ENCODE measurements at regions not wholly inside any gene's neighbourhood (a gene's known extent, or its start where the extent isn't known, plus 50 kb on each side); places are given as distances from the start of the nearest gene placed in this dataset.
A peak's percentile ranks its signal among the peaks of the same experiment; 100 is the strongest.
"Not testable (repeated sequence)": the region's sequence is repeated elsewhere in the genome, so short reads cannot be mapped to it uniquely, and the experiment has no call there.

DNA sequence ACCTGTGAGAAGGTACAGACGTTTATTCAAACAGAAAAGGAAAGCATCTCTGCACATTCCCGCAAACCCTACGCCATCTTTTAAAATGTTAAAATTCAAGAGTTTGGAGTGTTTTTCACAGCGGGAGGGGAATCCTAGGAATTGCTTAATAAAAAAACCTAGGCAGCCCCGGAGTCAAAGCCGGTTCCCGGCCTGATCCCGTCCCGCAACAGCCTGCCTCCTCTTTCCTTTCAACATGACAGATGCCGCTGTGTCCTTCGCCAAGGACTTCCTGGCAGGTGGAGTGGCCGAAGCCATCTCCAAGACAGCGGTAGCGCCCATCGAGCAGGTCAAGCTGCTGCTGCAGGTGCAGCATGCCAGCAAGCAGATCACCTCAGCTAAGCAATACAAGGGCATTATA, 123.0 kb upstream of the VSTM2A start:
- no peaks in the 10 kb centered on the region for H3K4me1 ChIP-seq (ENCODE audit: low read length)
- H3K9me3 ChIP-seq (replicated peaks; ENCODE audit: insufficient read depth, low read length) = no peaks in the 10 kb centered on the region
- DNase-seq = no peak

DNA sequence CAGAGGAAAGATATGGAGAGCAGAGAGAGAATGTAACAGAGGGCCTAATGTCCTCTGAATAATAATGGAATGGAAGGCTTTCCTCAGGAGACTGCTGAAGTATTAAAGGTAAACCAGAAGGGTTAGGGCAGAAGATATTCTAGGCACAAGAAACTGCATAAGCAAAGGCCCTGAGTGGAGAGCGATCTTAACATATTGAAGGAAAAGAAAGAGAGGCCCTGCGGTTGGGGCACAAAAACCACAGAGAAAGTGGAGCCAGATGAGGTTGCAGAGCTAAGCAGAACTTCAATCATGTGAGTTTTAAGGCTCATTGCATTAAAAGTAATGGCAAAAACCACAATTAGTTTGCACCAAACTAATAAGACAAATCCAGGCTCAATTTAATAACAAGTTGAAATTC, 115.8 kb upstream of the VSTM2A start:
- Histone ChIP-seq H3K9me3 (replicated peaks; ENCODE audit: insufficient read depth, low read length) (no peaks in the 10 kb centered on the region), H3K79me2 (ENCODE audit: low read length) (no peaks in the 10 kb centered on the region), H3K27ac (ENCODE audit: low read length) (no peak overlapping the region), H3K4me1 (ENCODE audit: low read length) (peaks cover 13% of the 10 kb centered on the region), H3K4me2 (ENCODE audit: low read depth, low read length) (peak overlapping the region; percentile 45), H3K4me3 (ENCODE audit: low read length) (no peak overlapping the region), H3K36me3 (replicated peaks; ENCODE audit: insufficient read depth, low read length) (no peaks in the 10 kb centered on the region), H3K27me3 (replicated peaks; ENCODE audit: insufficient read depth, low read length) (peaks cover 54% of the 10 kb centered on the region), H3K9ac (ENCODE audit: low read length) (no peak overlapping the region), H3K9me2 (replicated peaks; ENCODE audit: insufficient read depth, low read length) (no peaks in the 10 kb centered on the region), H3F3A (ENCODE audit: insufficient read depth, low read length) (peaks cover 9% of the 10 kb centered on the region; the same call in 1 of the 2 replicates), H4K20me1 (ENCODE audit: insufficient read depth, low read length) (no peaks in the 10 kb centered on the region), H2AFZ (ENCODE audit: low read length) (no peak overlapping the region)
- peak; percentile 87 for DNase-seq
- TF ChIP-seq EZH2phosphoT487 (IDR thresholded peaks at IDR 0.05; ENCODE audit: low read length) = 0 out of 2 replicates have a peak, but pooled peaks have one; percentile 40
- TF ChIP-seq EZH2 (optimal IDR thresholded peaks at IDR 0.05; ENCODE audit: low read depth, low read length) = no peak

More for the DNA sequence above, 123.0 kb upstream of the VSTM2A start:
- Histone ChIP-seq H2AFZ (ENCODE audit: low read length) (no peak overlapping the region), H4K20me1 (ENCODE audit: insufficient read depth, low read length) (no peaks in the 10 kb centered on the region), H3F3A (ENCODE audit: insufficient read depth, low read length) (no peaks in the 10 kb centered on the region), H3K9me2 (replicated peaks; ENCODE audit: insufficient read depth, low read length) (no peaks in the 10 kb centered on the region), H3K4me2 (ENCODE audit: low read depth, low read length) (no peak overlapping the region), H3K9ac (ENCODE audit: low read length) (no peak overlapping the region), H3K27ac (ENCODE audit: low read length) (no peak overlapping the region), H3K79me2 (ENCODE audit: low read length) (no peaks in the 10 kb centered on the region), H3K36me3 (replicated peaks; ENCODE audit: insufficient read depth, low read length) (no peaks in the 10 kb centered on the region), H3K4me3 (ENCODE audit: low read length) (no peak overlapping the region), H3K27me3 (replicated peaks; ENCODE audit: insufficient read depth, low read length) (peaks cover 11% of the 10 kb centered on the region)
- TF ChIP-seq, protein P1, sequence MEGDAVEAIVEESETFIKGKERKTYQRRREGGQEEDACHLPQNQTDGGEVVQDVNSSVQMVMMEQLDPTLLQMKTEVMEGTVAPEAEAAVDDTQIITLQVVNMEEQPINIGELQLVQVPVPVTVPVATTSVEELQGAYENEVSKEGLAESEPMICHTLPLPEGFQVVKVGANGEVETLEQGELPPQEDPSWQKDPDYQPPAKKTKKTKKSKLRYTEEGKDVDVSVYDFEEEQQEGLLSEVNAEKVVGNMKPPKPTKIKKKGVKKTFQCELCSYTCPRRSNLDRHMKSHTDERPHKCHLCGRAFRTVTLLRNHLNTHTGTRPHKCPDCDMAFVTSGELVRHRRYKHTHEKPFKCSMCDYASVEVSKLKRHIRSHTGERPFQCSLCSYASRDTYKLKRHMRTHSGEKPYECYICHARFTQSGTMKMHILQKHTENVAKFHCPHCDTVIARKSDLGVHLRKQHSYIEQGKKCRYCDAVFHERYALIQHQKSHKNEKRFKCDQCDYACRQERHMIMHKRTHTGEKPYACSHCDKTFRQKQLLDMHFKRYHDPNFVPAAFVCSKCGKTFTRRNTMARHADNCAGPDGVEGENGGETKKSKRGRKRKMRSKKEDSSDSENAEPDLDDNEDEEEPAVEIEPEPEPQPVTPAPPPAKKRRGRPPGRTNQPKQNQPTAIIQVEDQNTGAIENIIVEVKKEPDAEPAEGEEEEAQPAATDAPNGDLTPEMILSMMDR (IDR thresholded peaks at IDR 0.05; ENCODE audit: low read length) = no peak
- TF ChIP-seq EZH2phosphoT487 (IDR thresholded peaks at IDR 0.05; ENCODE audit: low read length) = no peak
- no peak for TF ChIP-seq EZH2 (optimal IDR thresholded peaks at IDR 0.05; ENCODE audit: low read depth, low read length)

DNA sequence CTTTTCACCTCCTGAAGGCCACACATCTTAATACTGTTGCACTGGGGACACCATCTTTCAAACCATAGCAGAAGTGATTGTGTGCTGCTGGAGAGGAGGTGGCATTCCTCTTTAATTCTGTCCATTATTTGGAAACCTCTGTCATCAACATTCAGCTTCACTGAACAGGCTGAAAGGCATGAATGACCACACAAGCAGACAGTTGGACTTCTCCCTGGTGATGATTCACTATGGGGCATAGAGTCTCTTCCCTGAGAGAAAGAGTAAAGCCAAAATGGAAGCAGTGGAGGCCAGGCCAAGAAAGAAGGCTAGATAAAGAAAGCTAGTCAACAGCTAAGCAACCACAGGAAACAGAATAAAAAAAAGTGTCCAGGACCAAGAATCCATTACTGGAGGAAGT, 113.1 kb upstream of the VSTM2A start:
- no peaks in the 10 kb centered on the region for H3K9me3 ChIP-seq (replicated peaks; ENCODE audit: insufficient read depth, low read length)
- H3F3A ChIP-seq (ENCODE audit: insufficient read depth, low read length) = peaks cover 9% of the 10 kb centered on the region; the same call in 1 of the 2 replicates
- no peaks in the 10 kb centered on the region for H4K20me1 ChIP-seq (ENCODE audit: insufficient read depth, low read length)
- H3K4me3 ChIP-seq (ENCODE audit: low read length) = no peak overlapping the region
- no peaks in the 10 kb centered on the region for H3K9me2 ChIP-seq (replicated peaks; ENCODE audit: insufficient read depth, low read length)
- no peak for TF ChIP-seq EZH2phosphoT487 (IDR thresholded peaks at IDR 0.05; ENCODE audit: low read length)
- DNase-seq = no peak
- H3K36me3 ChIP-seq (replicated peaks; ENCODE audit: insufficient read depth, low read length) = no peaks in the 10 kb centered on the region
- H3K79me2 ChIP-seq (ENCODE audit: low read length) = no peaks in the 10 kb centered on the region
- H3K27ac ChIP-seq (ENCODE audit: low read length) = no peak overlapping the region
- peaks cover 44% of the 10 kb centered on the region for H3K27me3 ChIP-seq (replicated peaks; ENCODE audit: insufficient read depth, low read length)
- no peak overlapping the region for H3K9ac ChIP-seq (ENCODE audit: low read length)
- H3K4me1 ChIP-seq (ENCODE audit: low read length) = peaks cover 13% of the 10 kb centered on the region
- H3K4me2 ChIP-seq (ENCODE audit: low read depth, low read length) = no peak overlapping the region
- no peak overlapping the region for H2AFZ ChIP-seq (ENCODE audit: low read length)

DNA sequence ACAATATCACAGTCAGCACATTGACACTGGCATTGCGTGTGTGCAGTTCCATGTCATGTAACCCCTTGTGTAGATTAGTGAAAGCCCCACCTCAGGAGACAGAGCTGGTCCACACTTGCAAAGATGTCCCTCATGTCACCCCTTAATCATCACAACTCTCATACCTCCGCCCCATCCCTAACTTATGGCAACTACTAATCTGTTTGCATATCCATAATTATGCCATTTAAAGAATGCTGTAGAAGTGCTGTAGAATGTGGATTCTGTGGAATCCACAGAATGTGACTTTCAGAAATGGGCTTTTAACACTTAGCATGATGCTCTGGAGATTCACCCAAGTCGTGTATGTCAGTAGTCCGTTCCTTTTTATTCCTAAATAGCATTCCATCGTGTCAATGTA, 102.8 kb upstream of the VSTM2A start:
- Histone ChIP-seq H3K27me3 (replicated peaks; ENCODE audit: insufficient read depth, low read length) (no peaks in the 10 kb centered on the region), H2AFZ (ENCODE audit: low read length) (no peak overlapping the region), H3K4me1 (ENCODE audit: low read length) (no peaks in the 10 kb centered on the region), H3K36me3 (replicated peaks; ENCODE audit: insufficient read depth, low read length) (no peaks in the 10 kb centered on the region), H4K20me1 (ENCODE audit: insufficient read depth, low read length) (no peaks in the 10 kb centered on the region), H3F3A (ENCODE audit: insufficient read depth, low read length) (no peaks in the 10 kb centered on the region), H3K9me2 (replicated peaks; ENCODE audit: insufficient read depth, low read length) (no peaks in the 10 kb centered on the region), H3K27ac (ENCODE audit: low read length) (no peak overlapping the region), H3K9ac (ENCODE audit: low read length) (no peak overlapping the region), H3K79me2 (ENCODE audit: low read length) (no peaks in the 10 kb centered on the region), H3K4me3 (ENCODE audit: low read length) (no peak overlapping the region), H3K9me3 (replicated peaks; ENCODE audit: insufficient read depth, low read length) (no peaks in the 10 kb centered on the region), H3K4me2 (ENCODE audit: low read depth, low read length) (no peak overlapping the region)
- TF ChIP-seq, protein P1 (IDR thresholded peaks at IDR 0.05; ENCODE audit: low read length) = no peak
- TF ChIP-seq EZH2phosphoT487 (IDR thresholded peaks at IDR 0.05; ENCODE audit: low read length) (no peak), EZH2 (optimal IDR thresholded peaks at IDR 0.05; ENCODE audit: low read depth, low read length) (no peak)
- DNase-seq = no peak

DNA sequence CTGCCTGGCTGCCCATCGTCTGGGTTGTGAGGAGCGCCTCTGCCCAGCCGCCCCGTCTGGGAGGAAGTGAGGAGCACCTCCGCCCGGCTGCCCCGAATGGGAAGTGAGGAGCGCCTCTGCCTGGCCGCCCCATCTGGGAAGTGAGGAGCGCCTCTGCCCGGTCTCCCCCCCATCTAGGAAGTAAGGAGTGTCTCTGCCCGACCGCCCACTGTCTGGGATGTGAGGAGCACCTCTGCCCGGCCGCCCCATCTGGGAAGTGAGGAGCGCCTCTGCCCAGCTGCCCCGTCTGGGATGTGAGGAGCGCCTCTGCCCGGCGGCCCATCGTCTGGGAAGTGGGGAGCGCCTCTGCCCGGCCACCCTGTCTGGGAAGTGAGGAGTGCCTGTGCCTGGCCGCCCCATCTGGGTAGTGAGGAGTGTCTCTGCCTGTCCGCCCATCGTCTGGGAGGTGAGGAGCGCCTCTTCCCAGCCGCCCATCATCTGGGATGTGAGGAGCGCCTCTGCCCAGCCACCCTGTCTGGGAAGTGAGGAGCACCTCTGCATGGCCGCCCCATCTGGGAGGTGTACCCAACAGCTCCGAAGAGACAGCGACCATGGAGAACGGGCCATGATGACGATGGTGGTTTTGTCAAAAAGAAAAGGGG, 98.0 kb upstream of the VSTM2A start:
- not testable (repeated sequence) for H3K4me3 ChIP-seq (ENCODE audit: low read length); H2AFZ ChIP-seq (ENCODE audit: low read length); H3K9ac ChIP-seq (ENCODE audit: low read length); H3K79me2 ChIP-seq (ENCODE audit: low read length); DNase-seq; H3K36me3 ChIP-seq (replicated peaks; ENCODE audit: insufficient read depth, low read length); H3K9me2 ChIP-seq (replicated peaks; ENCODE audit: insufficient read depth, low read length); H3F3A ChIP-seq (ENCODE audit: insufficient read depth, low read length); H3K27me3 ChIP-seq (replicated peaks; ENCODE audit: insufficient read depth, low read length); H3K27ac ChIP-seq (ENCODE audit: low read length); H4K20me1 ChIP-seq (ENCODE audit: insufficient read depth, low read length); H3K4me1 ChIP-seq (ENCODE audit: low read length); H3K4me2 ChIP-seq (ENCODE audit: low read depth, low read length); H3K9me3 ChIP-seq (replicated peaks; ENCODE audit: insufficient read depth, low read length)

DNA sequence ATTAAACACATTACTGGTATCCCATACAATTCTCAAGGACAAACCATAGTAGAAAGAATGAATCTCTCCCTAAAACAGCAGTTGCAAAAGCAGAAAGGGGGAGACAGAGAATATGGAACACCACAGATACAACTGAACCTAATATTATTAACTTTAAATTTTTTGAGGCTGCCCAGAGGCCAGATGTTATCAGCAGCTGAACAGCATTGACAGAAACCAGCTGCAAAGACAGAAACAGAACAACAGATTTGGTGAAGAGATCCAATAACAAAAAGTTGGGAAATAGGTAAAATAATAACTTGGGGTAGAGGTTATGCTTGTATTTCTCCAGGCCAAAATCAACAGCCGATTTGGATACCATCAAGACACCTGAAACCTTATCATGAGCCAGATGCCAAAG, 89.0 kb upstream of the VSTM2A start:
- not testable (repeated sequence) for H3K4me2 ChIP-seq (ENCODE audit: low read depth, low read length); H2AFZ ChIP-seq (ENCODE audit: low read length); H4K20me1 ChIP-seq (ENCODE audit: insufficient read depth, low read length); H3K9ac ChIP-seq (ENCODE audit: low read length); H3K36me3 ChIP-seq (replicated peaks; ENCODE audit: insufficient read depth, low read length); H3K27me3 ChIP-seq (replicated peaks; ENCODE audit: insufficient read depth, low read length); H3K79me2 ChIP-seq (ENCODE audit: low read length); DNase-seq; H3K27ac ChIP-seq (ENCODE audit: low read length); H3K9me2 ChIP-seq (replicated peaks; ENCODE audit: insufficient read depth, low read length); H3K9me3 ChIP-seq (replicated peaks; ENCODE audit: insufficient read depth, low read length); H3F3A ChIP-seq (ENCODE audit: insufficient read depth, low read length); H3K4me3 ChIP-seq (ENCODE audit: low read length); H3K4me1 ChIP-seq (ENCODE audit: low read length)

Data from MM.1S (cell line).